ENCODE measurements at regions not wholly inside any gene's neighbourhood (a gene's known extent, or its start where the extent isn't known, plus 50 kb on each side); places are given as distances from the start of the nearest gene placed in this dataset.
"Not testable (repeated sequence)": the region's sequence is repeated elsewhere in the genome, so short reads cannot be mapped to it uniquely, and the experiment has no call there.

DNA sequence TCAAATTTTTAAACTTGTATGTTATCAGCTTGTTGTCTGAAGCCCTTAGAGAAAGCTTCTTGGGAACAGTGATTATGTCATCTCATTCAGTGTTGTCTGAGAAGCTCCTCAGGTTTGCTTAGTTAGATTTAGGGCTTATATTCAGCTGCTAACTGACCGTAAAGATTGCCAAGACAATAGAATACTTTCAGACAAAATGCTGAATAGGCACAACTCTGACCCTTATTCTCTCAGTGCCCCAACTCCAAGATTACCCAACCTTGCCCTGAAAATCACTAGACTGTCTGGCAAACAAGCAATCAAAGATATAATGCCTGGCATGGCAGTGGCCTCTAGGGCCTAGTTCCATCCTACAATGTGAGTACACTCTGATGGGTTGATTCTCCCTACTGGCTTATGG lies 950.5 kb upstream of the HS3ST1 start:
- no peak for DNase-seq (ENCODE audit: low read depth)

DNA sequence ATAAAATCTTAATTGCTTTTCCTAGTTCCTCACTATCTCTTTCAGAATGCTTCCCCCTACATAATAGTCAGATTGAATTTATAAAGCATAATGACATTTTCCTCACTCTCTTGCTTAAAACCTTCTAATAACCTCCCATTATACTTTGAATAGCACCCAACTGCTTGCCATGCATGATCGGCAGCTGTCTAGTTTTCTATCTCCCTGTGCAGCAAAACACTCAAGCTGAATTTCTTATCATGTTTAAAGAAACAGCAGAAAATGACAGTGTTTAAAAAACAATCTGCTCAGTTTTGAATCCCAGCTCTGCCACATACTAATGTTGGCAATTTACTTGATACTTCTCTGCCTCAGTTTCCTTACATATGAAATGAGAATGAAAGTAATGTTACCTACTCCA lies 947.1 kb upstream of the HS3ST1 start:
- DNase-seq (ENCODE audit: low read depth) = no peak

DNA sequence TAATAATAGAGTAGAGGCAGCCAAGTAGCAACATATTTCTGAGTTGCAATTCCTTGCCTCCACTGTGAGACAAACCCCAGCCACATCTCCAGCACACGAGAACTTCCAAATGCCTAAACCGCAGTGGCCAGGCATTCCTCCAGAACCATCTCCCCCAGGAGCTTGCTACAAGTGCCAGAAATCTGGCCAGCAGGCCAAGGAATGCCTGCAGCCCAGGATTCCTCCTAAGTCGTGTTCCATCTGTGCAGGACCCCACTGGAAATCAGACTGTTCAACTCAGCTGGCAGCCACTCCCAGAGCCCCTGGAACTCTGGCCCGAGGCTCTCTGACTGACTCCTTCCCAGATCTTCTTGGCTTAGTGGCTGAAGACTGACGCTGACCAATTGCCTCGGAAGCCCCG lies 937.2 kb upstream of the HS3ST1 start:
- DNase-seq (ENCODE audit: low read depth) = not testable (repeated sequence)

GRCh38 chr4:12360391-12360790 lies 931.7 kb upstream of the HS3ST1 start:
- no peak for DNase-seq (ENCODE audit: low read depth)

GRCh38 chr4:12359420-12359819 lies 930.7 kb upstream of the HS3ST1 start:
- no peak for DNase-seq (ENCODE audit: low read depth)

DNA sequence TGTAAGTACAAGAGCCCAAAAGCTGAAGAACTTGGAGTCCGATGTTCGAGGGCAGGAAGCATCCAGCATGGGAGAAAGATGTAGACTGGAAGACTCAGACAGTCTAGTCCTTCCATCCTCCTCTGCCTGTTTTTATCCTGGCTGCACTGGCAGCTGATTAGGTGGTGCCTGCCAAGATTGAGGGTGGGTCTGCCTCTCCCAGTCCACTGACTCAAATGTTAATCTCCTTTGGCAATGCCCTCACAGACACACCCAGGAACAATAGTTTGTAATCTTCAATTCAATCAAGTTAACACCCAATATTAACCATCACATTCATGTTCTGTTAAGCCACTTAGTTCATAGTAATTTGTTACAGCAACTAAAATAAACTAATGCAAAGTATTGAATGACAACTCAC lies 904.4 kb upstream of the HS3ST1 start:
- DNase-seq (ENCODE audit: low read depth) = not testable (repeated sequence)

DNA sequence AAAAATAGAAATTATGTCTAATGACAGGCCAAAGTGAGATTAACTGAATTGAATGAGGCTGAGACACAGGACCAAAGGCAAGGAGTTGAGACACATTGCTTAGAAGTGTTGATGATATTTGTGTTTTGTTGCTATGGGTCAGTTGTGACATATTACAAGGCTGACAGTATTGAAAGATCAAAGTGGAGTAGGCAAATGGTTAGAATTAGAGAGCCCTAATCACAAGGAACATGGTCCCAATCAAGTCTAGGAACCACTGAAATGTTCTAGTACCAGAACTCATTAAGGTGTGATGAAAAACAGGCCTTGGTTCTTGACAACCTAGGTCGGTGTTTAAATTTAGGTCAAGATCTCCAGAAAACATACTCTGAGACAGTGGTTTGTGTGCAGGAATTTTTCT lies 896.3 kb upstream of the HS3ST1 start:
- DNase-seq (ENCODE audit: low read depth) = no peak

GRCh38 chr4:12319765-12320164 lies 891.1 kb upstream of the HS3ST1 start:
- no peak for DNase-seq (ENCODE audit: low read depth)

DNA sequence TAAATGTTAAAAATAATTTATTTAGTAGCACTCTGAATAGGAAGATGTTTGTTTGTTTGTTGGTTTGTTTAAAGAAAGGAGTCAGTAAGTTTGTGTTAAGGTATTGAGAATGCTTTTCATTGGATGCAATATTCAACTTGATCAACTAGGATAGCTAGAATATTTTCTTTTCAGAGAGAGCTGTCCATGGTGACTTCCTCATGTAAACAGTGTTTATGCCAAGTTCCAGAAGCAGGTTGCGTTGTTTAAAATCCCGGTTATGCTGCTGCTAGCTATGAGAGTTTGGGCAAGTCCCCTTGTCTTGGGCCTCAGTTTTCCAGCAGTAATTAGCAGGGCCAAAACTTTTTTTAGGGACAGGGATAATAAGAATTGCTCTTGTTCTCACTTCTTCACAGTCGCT lies 876.2 kb upstream of the HS3ST1 start:
- DNase-seq (ENCODE audit: low read depth) = no peak

GRCh38 chr4:12296366-12296765 lies 867.7 kb upstream of the HS3ST1 start:
- DNase-seq (ENCODE audit: low read depth) = no peak

DNA sequence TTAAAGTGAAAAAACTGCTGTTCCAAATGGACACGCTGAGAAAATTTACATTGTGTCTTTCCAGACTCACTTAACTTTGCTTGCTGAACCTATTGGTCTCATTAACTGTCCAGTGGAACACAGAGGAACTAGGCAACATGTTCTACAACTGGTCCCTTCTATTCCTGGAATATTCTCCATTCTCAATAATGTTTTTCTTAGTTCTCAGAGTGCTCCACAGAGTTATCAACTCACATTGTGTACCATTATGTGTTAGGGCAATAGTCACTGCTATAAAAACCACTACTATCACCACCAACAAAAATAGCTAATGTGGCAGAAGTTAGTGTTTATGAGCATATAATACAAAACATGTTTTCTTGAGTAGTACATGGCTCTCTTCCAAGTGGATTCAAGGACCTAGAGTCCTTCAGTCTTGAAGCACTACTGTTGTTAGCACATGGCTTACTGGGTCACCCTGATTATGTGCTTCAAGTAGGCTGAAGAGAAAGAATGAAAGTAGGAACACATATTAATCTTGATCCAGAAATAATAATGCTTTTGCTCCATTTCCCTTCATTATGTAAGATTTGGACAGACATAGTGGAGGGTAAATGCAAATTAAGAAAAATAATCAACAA lies 865.3 kb upstream of the HS3ST1 start:
- no peak for DNase-seq (ENCODE audit: low read depth)

DNA sequence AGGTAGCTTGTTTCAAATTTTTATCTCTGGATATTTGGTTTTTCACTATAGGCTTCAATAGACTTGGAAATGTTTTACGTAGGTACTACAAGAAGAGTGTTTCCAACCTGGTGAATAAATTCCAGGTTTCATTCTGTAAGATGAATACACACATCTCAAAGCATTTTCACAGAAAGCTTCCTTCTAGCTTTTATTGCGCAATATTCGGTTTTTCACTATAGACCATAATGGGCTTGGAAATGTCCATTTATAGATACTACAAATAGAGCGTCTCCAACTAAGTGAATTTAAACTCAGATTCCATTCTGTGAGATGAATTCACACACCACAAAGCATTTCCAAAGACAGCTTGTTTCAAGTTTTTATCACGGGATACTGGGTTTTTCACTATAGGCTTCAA lies 857.7 kb upstream of the HS3ST1 start:
- DNase-seq (ENCODE audit: low read depth) = no peak

DNA sequence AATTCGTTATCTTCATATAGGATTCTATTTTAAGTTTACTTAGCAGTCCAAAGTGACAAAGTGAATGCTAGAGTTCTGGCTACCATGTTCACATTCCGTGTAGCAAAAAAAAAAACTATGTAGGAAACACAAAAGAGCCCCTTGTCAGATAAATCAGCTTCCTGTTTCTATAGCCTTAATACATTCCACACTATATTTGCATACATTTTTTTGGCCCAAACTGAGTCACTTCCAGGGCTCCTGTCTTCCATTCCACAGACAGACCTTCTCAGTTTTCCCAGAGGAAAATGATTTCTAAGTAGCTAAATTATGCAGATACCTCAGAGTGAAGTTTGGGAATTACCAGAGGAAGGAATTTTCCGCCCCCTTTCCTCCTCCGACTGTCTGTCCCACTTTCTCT lies 841.9 kb upstream of the HS3ST1 start:
- DNase-seq (ENCODE audit: low read depth) = no peak

- DNase-seq (ENCODE audit: low read depth) = no peak
These were observed 836.9 kb upstream of the HS3ST1 start for GRCh38 chr4:12265554-12265953.

- no peak for DNase-seq (ENCODE audit: low read depth)
These were observed 831.8 kb upstream of the HS3ST1 start for GRCh38 chr4:12260453-12260852.

DNA sequence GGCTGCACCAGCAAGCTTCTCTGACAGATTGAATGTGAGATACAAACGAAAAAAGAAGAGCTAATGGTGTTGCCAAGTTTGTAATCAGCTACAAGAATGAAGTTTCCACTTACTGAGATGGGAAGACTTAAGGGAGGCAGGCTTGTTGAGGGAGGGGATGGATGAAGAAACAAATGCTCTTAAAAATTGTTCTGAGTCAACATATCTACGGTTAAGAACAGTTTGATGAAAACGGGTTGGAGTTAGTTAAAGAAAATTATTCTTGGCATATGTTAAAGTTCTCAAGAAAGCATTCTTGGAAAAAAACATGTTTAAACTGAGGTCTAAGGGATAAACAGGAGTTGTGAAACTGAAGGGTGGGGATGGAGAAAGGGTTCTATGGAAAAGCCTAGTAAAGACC lies 816.3 kb upstream of the HS3ST1 start:
- DNase-seq (ENCODE audit: low read depth) = no peak

DNA sequence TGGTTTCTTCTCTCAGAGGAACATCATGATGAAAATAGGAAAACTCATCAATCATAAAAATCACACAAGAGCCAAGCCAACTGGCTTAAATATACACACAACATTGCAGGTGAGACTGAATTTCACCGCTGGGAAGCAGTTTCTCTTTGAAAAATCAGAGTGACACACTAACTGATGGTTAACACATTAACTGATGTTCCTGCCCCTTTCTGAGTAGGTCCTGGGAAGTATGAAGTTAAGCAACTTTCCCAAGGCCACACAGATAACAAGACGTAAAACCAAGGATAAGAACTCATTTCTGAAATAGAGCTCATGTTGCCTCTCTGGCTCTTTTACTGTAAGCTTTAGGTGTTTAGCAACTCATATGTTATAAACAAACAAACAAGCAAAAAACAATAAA lies 813.7 kb upstream of the HS3ST1 start:
- DNase-seq (ENCODE audit: low read depth) = no peak

DNA sequence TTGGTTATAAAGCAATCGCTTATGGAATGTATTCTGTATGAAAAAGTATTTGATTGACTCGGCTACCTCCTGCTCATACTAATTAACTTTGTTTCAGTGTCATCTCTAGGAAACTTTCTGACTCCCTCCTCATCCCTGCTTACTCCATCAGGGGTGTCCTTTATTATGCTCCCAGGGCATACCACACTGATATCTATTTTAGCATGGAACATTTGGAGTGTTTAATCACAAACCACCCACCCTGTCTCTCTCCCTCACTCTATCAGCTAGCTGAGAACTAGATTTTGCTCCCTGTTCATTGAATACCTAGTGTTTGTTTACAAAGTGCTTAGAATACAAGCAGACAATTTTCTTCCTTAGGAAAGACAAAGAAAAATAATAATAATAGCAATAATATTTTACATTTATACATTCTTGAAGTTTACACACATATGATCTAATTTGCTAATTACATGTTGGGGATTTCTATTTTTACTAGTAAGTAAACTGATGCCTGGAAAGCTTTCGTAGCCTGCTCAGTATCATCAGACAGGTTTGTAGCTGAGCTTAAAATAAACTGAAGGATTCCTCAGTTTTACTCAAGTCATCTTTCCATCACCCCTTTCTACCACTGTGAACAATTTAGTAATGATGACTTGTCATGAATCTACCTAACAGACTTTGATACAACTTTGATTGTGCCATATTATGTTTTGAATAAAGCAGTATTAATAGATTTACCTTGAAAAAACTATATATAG lies 811.4 kb upstream of the HS3ST1 start:
- no peak for DNase-seq (ENCODE audit: low read depth)

DNA sequence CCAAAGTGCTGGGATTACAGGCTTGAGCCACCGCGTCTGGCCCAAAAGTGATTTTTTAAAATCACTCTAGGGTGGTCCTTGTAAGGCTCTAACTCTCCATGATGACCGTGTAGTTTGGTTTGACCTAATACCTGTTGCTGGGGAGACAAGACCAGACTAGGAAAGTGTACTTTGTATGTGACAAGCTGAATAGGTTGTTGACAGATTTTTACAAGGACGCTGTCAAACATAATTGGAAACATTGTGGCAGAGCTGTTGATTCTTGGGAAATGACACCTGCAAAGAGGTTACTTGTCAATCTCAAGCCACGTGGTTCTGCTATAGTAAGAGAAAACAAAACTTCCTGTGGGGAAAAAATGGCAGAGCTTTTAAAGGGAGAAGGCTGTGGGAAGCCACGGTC lies 802.4 kb upstream of the HS3ST1 start:
- no peak for DNase-seq (ENCODE audit: low read depth)

DNA sequence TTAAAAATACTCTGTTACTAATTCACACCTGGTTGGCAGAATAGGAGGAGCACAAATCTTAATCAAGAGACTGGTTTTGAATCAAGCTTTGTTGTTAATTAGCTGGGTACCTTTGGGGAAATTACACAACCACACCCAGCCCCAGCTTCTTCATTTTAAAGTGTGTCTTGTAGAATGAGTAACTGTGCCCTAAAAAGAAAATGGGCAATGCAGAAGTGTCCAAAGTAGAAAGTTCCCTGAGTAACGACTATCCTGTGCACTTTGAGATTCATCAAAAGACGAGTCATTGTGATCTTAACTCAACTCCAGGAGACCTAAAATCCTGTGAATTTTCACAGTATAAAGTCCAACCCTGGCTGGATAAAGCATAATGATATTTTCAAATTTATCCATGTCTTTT lies 792.3 kb upstream of the HS3ST1 start:
- DNase-seq (ENCODE audit: low read depth) = no peak

DNA sequence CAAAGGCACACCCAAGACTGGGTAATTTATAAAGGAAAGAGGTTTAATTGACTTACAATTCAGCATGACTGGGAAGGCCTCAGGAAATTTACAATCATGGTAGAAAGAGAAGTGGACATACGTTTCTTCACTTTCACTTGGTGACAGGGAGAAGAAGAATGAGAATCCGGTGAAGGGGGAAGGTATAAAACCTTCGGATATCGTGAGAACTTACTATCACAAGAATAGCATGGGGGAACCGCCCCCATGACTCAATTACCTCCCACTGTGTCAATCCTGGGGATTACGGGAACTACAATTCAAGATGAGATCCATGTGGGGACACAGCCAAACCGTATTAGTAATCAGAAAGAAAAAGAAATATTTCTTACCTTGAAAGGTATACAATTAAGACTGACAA lies 782.9 kb upstream of the HS3ST1 start:
- no peak for DNase-seq (ENCODE audit: low read depth)

- DNase-seq (ENCODE audit: low read depth) = no peak
These were observed 778.7 kb upstream of the HS3ST1 start for GRCh38 chr4:12207396-12207795.

- no peak for DNase-seq (ENCODE audit: low read depth)
These were observed 777.4 kb upstream of the HS3ST1 start for GRCh38 chr4:12206091-12206490.

- DNase-seq (ENCODE audit: low read depth) = no peak
These were observed 775.3 kb upstream of the HS3ST1 start for GRCh38 chr4:12203945-12204344.
